Large intestine (tissue), 3 donors: ENCODE measurements at regions not wholly inside any gene's neighbourhood (a gene's known extent, or its start where the extent isn't known, plus 50 kb on each side); places are given as distances from the start of the nearest gene placed in this dataset.
A peak's percentile ranks its signal among the peaks of the same experiment; 100 is the strongest.

ENCODE experiments used
- DNase-seq, 2 donors: peaks; one replicate each; pipeline versions ENCODE4 v3.0.0 to v3.0.0-alpha.2; 2013
- H3K27ac ChIP-seq: one replicate; pipeline ENCODE4 v1.5.1; 2013; ENCODE audit warnings: low read length
- H3K27me3 ChIP-seq: 2 replicates; pipeline ENCODE4 v1.6.1; 2013; ENCODE audit warnings: low read length; ENCODE audit not compliant: control insufficient read depth, insufficient read depth
- H3K36me3 ChIP-seq: 2 replicates; pipeline ENCODE4 v1.6.1; 2013; ENCODE audit warnings: low read length; ENCODE audit not compliant: control insufficient read depth, insufficient read depth
- H3K4me1 ChIP-seq: one replicate; pipeline ENCODE4 v1.6.1; 2013; ENCODE audit warnings: low read length; ENCODE audit not compliant: control insufficient read depth, insufficient read depth
- H3K4me3 ChIP-seq: one replicate; pipeline ENCODE4 v1.5.1; 2013; ENCODE audit warnings: low read length
- H3K9me3 ChIP-seq: one replicate; pipeline ENCODE4 v1.6.1; 2013; ENCODE audit warnings: mild to moderate bottlenecking, low read depth, low read length, moderate library complexity; ENCODE audit not compliant: control insufficient read depth
- WGBS: methylation state at CpG from one replicate; pipeline ENCODE4 v1.1.5; 2013; ENCODE audit warnings: low lambda C conversion rate; ENCODE audit not compliant: insufficient coverage; 5-methylcytosine and 5-hydroxymethylcytosine counted together

DNA sequence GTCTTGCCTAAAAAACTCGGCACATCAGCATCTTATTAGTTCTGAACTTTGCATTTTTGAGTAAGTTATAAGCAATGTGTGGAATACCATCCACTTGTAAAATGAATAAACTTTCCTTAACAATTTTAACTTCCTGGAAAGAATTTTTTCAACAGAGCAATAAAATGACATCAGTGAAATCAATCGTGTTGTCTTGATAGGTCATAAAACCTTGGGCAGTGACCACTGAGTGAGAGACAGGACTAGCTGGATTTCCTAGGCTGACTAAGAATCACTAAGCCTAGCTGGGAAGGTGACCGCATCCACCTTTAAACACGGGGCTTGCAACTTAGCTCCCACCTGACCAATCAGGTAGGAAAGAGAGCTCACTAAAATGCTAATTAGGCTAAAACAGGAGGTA is 403.0 kb upstream of the CNKSR2 start:
- H3K27ac ChIP-seq: no peak overlapping the region
- H3K4me3 ChIP-seq: no peak overlapping the region
- no peaks in the 10 kb centered on the region for H3K27me3 ChIP-seq
- H3K36me3 ChIP-seq: no peaks in the 10 kb centered on the region
- no peaks in the 10 kb centered on the region for H3K9me3 ChIP-seq
- no peaks in the 10 kb centered on the region for H3K4me1 ChIP-seq
- DNase-seq: no peak
- WGBS: no CpG with 5 or more reads among the region's 4 CpGs

DNA sequence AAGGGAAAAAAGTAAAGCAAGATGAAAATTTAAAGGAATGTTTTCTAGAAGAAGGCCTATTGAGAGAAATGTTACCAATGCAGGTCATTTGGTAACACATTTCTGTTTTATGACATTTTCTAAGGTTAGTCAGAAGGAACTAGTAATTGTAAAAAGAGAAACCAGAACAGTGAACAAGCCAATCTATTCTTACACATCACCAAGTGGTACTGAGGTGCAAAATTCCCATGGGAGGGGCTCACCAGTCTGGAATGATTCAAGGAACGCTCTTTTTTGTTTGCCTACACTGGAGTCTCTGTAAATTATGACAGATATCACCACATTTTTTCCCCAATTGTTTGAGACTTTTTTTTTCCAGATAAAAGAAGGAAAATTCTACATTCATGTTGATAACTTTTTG is 404.7 kb upstream of the CNKSR2 start:
- DNase-seq: no peak
- no peaks in the 10 kb centered on the region for H3K36me3 ChIP-seq
- H3K9me3 ChIP-seq: no peaks in the 10 kb centered on the region
- WGBS: no CpG with 5 or more reads among the region's 1 CpG
- H3K27me3 ChIP-seq: no peaks in the 10 kb centered on the region
- H3K27ac ChIP-seq: no peak overlapping the region
- no peak overlapping the region for H3K4me3 ChIP-seq
- no peaks in the 10 kb centered on the region for H3K4me1 ChIP-seq

DNA sequence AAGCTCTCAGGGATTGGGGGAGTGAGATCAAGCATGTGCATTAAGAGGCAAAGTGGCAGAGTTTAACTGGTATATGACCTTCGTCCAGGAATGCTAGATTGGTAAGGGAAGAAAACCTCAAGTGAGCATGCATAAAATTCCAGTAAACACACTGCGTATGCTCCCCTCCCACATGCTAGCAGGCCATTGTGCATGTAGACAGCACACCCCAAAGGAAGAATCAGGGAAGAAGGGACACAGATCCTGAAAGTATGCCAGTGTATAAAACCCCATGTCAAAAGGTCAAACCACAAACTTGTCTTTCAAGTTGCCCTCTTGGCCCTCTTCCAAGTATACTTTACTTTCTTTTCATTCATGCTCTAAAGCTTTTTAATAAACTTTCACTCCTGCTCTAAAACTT is 405.2 kb upstream of the CNKSR2 start:
- no peak for DNase-seq
- no peaks in the 10 kb centered on the region for H3K9me3 ChIP-seq
- WGBS: no CpG with 5 or more reads among the region's 2 CpGs
- H3K27ac ChIP-seq: no peak overlapping the region
- H3K4me3 ChIP-seq: no peak overlapping the region
- H3K27me3 ChIP-seq: no peaks in the 10 kb centered on the region
- H3K36me3 ChIP-seq: no peaks in the 10 kb centered on the region
- no peaks in the 10 kb centered on the region for H3K4me1 ChIP-seq

DNA sequence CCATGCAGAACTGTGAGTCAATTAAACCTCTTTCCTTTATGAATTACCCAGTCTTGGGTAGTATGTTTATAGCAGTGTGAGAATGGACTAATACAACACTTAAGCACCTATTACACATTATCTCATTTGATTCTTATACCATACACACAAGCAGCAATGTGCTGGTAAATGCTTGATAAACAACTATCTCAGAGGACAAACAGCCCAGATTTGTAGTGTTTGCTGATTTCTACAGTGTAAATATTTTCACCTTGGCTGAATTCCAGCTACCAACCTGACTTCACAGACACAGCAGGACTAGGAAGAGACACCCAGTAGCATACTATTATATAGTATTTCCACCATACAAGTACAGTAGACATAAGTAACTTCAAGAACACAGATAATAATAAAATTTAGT is 406.5 kb upstream of the CNKSR2 start:
- Histone ChIP-seq H3K4me3 (no peak overlapping the region), H3K9me3 (no peaks in the 10 kb centered on the region), H3K4me1 (no peaks in the 10 kb centered on the region), H3K27ac (no peak overlapping the region), H3K36me3 (no peaks in the 10 kb centered on the region), H3K27me3 (no peaks in the 10 kb centered on the region)
- DNase-seq: no peak

DNA sequence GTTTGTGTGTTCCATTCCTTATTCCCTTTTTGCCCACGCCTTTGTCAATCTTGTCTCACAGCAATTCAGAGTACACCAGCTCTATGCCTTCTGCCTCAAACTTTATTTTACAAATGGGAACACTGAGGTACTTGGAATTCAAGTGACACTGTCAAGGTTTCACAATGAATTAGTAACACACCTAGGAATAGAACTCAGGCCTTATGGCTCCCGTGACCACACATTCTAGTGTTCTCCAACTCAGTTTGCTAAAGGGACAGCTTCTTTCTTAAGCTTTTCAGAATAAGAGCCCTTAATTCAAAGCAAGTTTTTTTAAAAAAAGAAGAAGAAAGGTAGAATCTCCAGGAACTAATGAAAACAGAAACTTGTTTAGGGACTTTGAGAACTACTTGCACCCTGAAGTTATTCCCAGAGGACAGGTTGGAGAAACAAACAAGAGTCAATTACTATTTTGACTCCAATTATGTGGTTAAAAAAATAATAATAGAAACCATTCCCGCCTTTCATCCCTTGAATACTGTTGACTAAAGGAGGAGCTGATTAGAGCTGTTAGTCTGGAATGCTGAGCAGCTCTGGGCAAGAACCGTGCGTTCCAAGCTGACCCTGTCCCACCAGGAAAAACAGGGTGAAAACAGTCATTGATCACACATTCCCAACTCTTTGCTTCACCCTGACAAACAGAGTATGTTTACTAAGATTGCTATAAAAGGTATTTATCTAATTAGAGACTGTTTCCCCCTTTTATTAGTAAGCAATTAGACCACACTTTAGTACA is 408.8 kb upstream of the CNKSR2 start:
- H3K4me3 ChIP-seq: no peak overlapping the region
- H3K4me1 ChIP-seq: no peaks in the 10 kb centered on the region
- H3K27me3 ChIP-seq: no peaks in the 10 kb centered on the region
- peak in 1 of 2 donors; percentile 11 for DNase-seq
- H3K9me3 ChIP-seq: no peaks in the 10 kb centered on the region
- no peak overlapping the region for H3K27ac ChIP-seq
- WGBS: no CpG with 5 or more reads among the region's 5 CpGs
- no peaks in the 10 kb centered on the region for H3K36me3 ChIP-seq

DNA sequence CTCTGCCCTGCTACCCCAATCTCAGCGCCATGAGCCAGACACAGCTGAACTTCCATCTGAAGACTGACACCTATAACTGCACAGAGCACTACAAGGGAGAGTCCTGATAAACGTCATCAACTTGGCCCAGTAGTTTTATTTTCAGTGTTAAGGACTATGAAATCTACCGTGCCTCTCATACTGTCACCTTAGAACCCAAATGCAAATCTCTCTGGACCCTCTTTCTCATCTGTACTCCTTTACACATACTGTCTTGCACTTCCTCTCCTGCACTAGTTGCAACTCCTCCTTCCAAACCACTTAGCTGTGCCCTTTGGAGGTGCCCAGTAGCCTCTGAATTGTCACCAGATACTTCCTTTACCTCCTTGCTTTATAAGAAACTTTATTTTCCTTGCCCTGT is 420.2 kb upstream of the CNKSR2 start:
- H3K27me3 ChIP-seq: no peaks in the 10 kb centered on the region
- no peaks in the 10 kb centered on the region for H3K9me3 ChIP-seq
- DNase-seq: no peak
- no peaks in the 10 kb centered on the region for H3K36me3 ChIP-seq
- H3K27ac ChIP-seq: no peak overlapping the region
- H3K4me1 ChIP-seq: no peaks in the 10 kb centered on the region
- H3K4me3 ChIP-seq: no peak overlapping the region
- no CpG with 5 or more reads among the region's 3 CpGs for WGBS

DNA sequence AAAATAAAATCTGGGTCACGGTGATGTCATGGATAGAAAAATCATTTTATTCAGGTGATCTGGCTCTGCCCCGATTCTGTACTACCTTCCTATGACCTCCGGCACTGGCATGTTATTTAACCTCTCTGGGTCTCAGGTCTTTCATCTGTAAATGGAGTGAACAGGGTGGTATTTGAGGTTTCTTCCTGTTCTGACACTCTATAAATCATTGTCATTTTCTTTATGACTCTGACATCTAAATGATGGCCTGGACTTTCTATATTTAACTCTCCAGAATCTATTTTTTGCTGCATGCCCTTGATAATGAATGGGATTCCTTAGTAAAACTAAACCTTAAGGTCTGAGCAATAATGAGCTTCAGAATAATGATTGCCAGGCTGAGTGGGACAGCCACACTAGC is 422.0 kb upstream of the CNKSR2 start:
- no peak for DNase-seq
- Histone ChIP-seq H3K36me3 (no peaks in the 10 kb centered on the region), H3K4me1 (no peaks in the 10 kb centered on the region), H3K9me3 (no peaks in the 10 kb centered on the region), H3K27me3 (no peaks in the 10 kb centered on the region), H3K4me3 (no peak overlapping the region), H3K27ac (no peak overlapping the region)
- no CpG with 5 or more reads among the region's 3 CpGs for WGBS

DNA sequence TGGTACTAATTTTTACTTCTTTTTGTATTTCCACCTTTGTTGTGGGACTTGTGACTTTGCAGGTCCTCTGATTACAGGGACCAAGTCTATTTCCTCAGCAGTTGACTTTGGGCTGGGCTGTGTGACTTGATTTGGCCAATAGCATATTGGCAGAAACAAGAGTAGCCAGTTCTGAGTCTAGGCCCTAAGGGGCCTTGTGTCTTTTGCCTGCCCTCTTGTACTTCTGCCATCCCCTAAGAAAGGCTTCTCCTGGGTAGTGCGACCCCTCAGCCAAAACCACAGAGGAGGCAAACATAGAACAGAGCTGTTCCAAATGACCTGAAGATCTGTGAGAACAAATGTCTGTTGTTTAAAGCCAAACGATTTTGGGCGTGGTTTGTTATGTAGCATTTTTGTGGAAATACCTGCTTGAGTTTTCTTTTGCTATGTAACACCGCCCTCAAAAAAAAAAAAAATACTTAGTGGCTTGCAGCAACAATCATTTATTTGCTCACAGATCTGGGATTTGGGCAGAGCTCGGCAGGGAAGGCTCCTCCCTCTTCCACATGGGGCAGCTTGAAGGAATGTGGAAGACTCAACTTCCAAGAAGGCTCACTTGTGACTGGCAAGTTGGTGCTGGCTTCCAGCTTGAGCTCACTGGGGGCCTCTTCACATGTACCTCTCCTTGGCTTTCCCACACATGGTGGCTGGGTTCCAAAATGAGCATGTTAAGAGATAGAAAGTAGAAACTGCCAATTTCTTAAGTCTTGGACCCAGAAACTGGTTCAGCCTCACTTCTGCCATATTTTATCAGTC is 423.0 kb upstream of the CNKSR2 start:
- Histone ChIP-seq H3K36me3 (no peaks in the 10 kb centered on the region), H3K27me3 (no peaks in the 10 kb centered on the region), H3K4me1 (no peaks in the 10 kb centered on the region), H3K9me3 (no peaks in the 10 kb centered on the region), H3K27ac (no peak overlapping the region), H3K4me3 (no peak overlapping the region)
- no CpG with 5 or more reads among the region's 5 CpGs for WGBS
- no peak for DNase-seq

DNA sequence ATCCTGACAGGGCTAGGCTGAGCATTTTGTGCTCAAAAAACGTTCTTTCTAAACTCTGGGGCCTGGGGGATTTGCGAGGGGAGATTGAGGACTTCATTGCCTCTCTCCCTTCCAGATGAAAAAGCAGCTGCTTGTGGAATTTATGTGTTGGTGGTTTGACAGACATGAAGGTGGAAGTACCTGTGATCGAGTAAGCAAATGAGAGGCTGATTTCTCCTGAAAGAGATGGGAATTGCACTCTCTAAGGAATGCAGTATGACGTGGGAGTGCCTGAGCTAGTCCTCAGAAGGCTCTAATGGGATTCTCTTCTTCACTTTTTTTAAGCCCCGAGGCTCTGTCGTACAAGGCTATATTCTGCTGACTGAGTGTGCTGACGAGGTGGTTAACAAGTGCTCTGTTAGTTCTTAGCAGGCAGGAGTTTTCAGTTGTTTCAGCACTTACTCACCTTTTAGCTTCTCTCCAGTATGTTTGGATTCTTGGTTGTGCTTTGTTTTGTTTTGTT is 426.8 kb upstream of the CNKSR2 start:
- Histone ChIP-seq H3K9me3 (no peaks in the 10 kb centered on the region), H3K4me1 (no peaks in the 10 kb centered on the region), H3K27me3 (no peaks in the 10 kb centered on the region), H3K27ac (no peak overlapping the region), H3K36me3 (no peaks in the 10 kb centered on the region), H3K4me3 (no peak overlapping the region)
- no CpG with 5 or more reads among the region's 7 CpGs for WGBS
- DNase-seq: no peak

DNA sequence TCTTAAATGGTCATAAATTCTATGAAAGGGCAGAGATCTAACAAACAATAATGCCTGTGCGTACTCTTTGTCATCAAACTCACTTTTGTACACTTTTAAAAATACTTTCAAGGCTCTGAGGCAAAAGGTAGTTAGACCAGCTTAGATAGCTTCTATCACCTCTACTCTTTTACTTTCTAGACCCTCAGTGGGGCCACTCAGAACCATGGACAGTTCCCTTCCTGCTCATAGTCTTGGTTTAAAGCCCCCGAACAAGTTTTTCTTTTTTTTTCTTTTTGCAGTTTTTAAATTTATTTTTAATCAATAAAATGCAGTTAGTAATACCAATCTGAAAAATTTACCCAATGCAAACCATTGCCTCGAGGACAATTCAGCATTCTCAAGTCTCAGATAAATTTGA is 460.5 kb upstream of the CNKSR2 start:
- no peak overlapping the region for H3K27ac ChIP-seq
- DNase-seq: no peak
- H3K4me3 ChIP-seq: no peak overlapping the region
- no peaks in the 10 kb centered on the region for H3K27me3 ChIP-seq
- H3K4me1 ChIP-seq: no peaks in the 10 kb centered on the region
- no CpG with 5 or more reads among the region's 3 CpGs for WGBS
- H3K9me3 ChIP-seq: no peaks in the 10 kb centered on the region
- no peaks in the 10 kb centered on the region for H3K36me3 ChIP-seq

DNA sequence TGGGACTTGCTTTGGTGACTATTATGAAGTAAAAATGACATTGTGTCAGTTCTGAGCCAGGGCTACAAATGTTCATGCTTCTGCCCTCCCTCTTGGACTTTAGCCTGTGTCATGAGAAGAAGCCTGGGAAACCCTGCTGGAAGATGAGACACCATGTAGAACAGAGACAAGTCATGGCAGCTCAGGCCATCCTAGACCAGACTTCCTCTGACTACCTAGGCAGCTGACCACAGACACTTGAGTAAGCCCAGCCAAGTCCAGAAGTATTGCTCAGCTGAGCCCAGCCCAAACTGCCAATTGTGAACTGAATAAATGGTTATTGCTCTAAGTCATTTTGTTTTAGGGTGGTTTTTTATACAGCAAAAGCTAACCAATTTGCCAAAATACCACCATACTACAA is 467.6 kb upstream of the CNKSR2 start:
- Histone ChIP-seq H3K4me1 (no peaks in the 10 kb centered on the region), H3K27ac (no peak overlapping the region), H3K27me3 (no peaks in the 10 kb centered on the region), H3K36me3 (no peaks in the 10 kb centered on the region), H3K9me3 (no peaks in the 10 kb centered on the region), H3K4me3 (no peak overlapping the region)
- DNase-seq: peak in 1 of 2 donors; percentile 1
